ENCODE measurements at regions not wholly inside any gene's neighbourhood (a gene's known extent, or its start where the extent isn't known, plus 50 kb on each side); places are given as distances from the start of the nearest gene placed in this dataset.
"Not testable (repeated sequence)": the region's sequence is repeated elsewhere in the genome, so short reads cannot be mapped to it uniquely, and the experiment has no call there.

- Mint-ChIP-seq H3K9me3 (peaks cover 8% of the 10 kb centered on the region), H3K27ac (no peak overlapping the region), H3K4me1 (ENCODE audit: low read depth) (no peaks in the 10 kb centered on the region), H3K4me3 (no peak overlapping the region), H3K27me3 (ENCODE audit: insufficient read depth) (no peaks in the 10 kb centered on the region), H3K36me3 (ENCODE audit: low read depth) (no peaks in the 10 kb centered on the region)
- TF ChIP-seq CTCF (IDR thresholded peaks at IDR 0.05): no peak
- no peak for DNase-seq
Observed at GRCh38 chrX:113192418-113192817, 351.8 kb upstream of the AMOT start.

- no peak for DNase-seq
- no peaks in the 10 kb centered on the region for H3K4me1 Mint-ChIP-seq (ENCODE audit: low read depth)
- H3K9me3 Mint-ChIP-seq: peaks cover 20% of the 10 kb centered on the region
- no peak overlapping the region for H3K27ac Mint-ChIP-seq
- no peak for TF ChIP-seq CTCF (IDR thresholded peaks at IDR 0.05)
- no peak overlapping the region for H3K4me3 Mint-ChIP-seq
- H3K27me3 Mint-ChIP-seq (ENCODE audit: insufficient read depth): no peaks in the 10 kb centered on the region; the same call in 1 of the 2 replicates
- H3K36me3 Mint-ChIP-seq (ENCODE audit: low read depth): no peaks in the 10 kb centered on the region
Observed at GRCh38 chrX:113157496-113157895, 316.9 kb upstream of the AMOT start.

- H3K27ac Mint-ChIP-seq; H3K4me1 Mint-ChIP-seq (ENCODE audit: low read depth); DNase-seq; H3K27me3 Mint-ChIP-seq (ENCODE audit: insufficient read depth); H3K4me3 Mint-ChIP-seq; H3K36me3 Mint-ChIP-seq (ENCODE audit: low read depth): not testable (repeated sequence)
- peaks cover 20% of the 10 kb centered on the region for H3K9me3 Mint-ChIP-seq
Observed at GRCh38 chrX:113154315-113154714, 313.7 kb upstream of the AMOT start.

- no peaks in the 10 kb centered on the region for H3K4me1 Mint-ChIP-seq (ENCODE audit: low read depth)
Observed at GRCh38 chrX:113136836-113137235, 296.2 kb upstream of the AMOT start.

GRCh38 chrX:113133316-113133715 is 292.7 kb upstream of the AMOT start:
- TF ChIP-seq CTCF (IDR thresholded peaks at IDR 0.05): no peak
- H3K4me1 Mint-ChIP-seq (ENCODE audit: low read depth): no peaks in the 10 kb centered on the region
- H3K4me3 Mint-ChIP-seq: no peak overlapping the region
- peaks cover 4% of the 10 kb centered on the region; the same call in 1 of the 2 replicates for H3K9me3 Mint-ChIP-seq
- DNase-seq: no peak
- no peak overlapping the region for H3K27ac Mint-ChIP-seq
- H3K36me3 Mint-ChIP-seq (ENCODE audit: low read depth): no peaks in the 10 kb centered on the region
- H3K27me3 Mint-ChIP-seq (ENCODE audit: insufficient read depth): no peaks in the 10 kb centered on the region

More at GRCh38 chrX:113136836-113137235, 296.2 kb upstream of the AMOT start:
- DNase-seq: no peak
- no peak overlapping the region for H3K27ac Mint-ChIP-seq
- H3K4me3 Mint-ChIP-seq: no peak overlapping the region
- no peaks in the 10 kb centered on the region for H3K27me3 Mint-ChIP-seq (ENCODE audit: insufficient read depth)
- no peak for TF ChIP-seq CTCF (IDR thresholded peaks at IDR 0.05)
- H3K36me3 Mint-ChIP-seq (ENCODE audit: low read depth): no peaks in the 10 kb centered on the region
- peaks cover 11% of the 10 kb centered on the region; the same call in 1 of the 2 replicates for H3K9me3 Mint-ChIP-seq

GRCh38 chrX:113124693-113125092 is 284.1 kb upstream of the AMOT start:
- no peak overlapping the region for H3K27ac Mint-ChIP-seq
- H3K4me1 Mint-ChIP-seq (ENCODE audit: low read depth): no peaks in the 10 kb centered on the region
- H3K36me3 Mint-ChIP-seq (ENCODE audit: low read depth): no peaks in the 10 kb centered on the region
- no peak for DNase-seq
- peaks cover 2% of the 10 kb centered on the region; the same call in 1 of the 2 replicates for H3K27me3 Mint-ChIP-seq (ENCODE audit: insufficient read depth)
- H3K4me3 Mint-ChIP-seq: no peak overlapping the region
- peaks cover 4% of the 10 kb centered on the region for H3K9me3 Mint-ChIP-seq
- TF ChIP-seq CTCF (IDR thresholded peaks at IDR 0.05): no peak

Measured in HFFc6 (cell line).